HG03575 (cell line): ENCODE measurements at regions not wholly inside any gene's neighbourhood (a gene's known extent, or its start where the extent isn't known, plus 50 kb on each side); places are given as distances from the start of the nearest gene placed in this dataset.
"Not testable (repeated sequence)": the region's sequence is repeated elsewhere in the genome, so short reads cannot be mapped to it uniquely, and the experiment has no call there.

Experiments
- ATAC-seq: cut with Tn5 transposase; IDR thresholded peaks from one replicate; pipeline ENCODE4 v1.9.1; 2021; ENCODE audit not compliant: unreplicated experiment, insufficient number of reproducible peaks, low FRiP score; ENCODE audit errors: extremely low read depth

DNA sequence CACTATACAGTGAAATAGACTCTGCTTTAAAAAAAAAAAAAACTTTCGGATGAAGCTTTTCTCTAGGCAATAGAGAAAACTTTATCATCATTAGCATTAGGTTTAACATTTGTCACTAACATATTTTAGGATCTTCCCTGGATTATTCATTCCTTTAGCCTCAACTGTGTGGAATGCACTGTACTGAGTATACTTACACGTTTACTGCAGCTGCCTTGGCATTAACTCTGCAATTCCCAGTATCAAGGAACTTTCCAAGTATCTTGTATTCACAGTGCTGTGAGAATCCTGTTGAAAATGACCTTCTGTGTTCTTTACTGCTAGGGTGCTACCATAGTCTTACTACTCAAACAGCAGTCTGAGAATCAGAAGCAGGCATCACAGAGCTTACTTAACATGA, 328.2 kb upstream of the COL3A1 start:
- no peak for ATAC-seq

DNA sequence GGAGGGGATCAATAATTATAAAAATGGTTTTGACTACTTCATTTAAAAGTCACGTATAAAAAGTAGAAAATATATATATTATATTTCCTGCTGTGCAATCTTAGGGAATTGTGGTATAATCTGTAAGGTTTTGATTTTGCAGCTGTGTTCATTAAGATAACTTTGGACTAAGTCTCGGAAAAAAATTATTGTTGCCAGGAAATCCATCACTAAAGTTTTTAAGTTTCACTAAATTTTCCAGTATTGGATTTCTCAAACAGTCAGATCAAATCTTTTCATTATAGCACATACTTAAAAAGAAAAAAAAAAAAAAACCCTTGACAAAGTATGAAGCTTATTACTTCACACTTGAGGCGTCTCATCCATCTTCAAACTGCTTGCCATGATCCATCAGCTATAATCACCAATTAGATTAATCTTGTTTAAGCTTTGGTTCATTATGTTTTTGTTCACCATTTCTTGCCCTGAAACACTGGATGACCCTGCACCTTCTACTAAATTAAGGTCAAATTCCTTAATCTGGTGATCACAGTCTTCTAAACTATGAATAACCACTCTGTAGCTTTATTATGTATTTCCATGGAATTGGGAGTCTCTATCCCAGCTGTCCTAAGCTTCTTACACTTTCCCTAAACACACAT, 326.6 kb upstream of the COL3A1 start:
- ATAC-seq, result no peak

DNA sequence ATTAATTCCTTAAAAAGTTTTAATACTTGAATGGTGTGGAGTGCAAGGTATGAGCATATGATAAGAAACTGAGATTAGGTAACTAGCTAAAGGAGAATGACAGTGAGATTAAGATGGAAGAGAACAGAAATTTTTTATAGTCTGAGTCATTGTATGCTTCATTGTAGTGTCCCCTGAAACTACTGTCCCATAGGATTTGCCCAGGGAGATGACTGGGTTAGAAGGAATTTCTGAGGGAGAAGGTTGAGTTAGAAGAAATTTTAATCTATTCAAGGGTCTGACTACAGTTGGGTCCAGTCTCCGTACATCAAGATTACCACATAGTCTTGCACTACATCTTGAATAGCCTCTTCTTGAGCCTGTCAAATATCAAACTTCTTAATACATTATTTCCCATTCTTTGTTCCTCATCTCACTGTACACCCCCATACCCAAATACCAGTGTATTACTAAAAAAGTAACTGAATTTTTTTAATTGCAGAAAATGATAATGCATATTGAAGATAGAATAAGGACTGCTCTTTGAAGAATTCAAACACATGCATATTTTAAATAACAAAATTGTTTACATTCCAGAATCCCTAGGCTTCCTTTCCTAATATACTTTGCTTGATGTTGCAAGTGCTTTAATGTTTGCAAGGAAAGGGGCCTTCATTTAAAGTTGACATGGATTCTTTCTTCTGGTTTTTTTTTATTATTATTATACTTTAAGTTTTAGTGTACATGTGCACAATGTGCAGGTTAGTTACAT, 314.3 kb upstream of the COL3A1 start:
- ATAC-seq, result no peak

DNA sequence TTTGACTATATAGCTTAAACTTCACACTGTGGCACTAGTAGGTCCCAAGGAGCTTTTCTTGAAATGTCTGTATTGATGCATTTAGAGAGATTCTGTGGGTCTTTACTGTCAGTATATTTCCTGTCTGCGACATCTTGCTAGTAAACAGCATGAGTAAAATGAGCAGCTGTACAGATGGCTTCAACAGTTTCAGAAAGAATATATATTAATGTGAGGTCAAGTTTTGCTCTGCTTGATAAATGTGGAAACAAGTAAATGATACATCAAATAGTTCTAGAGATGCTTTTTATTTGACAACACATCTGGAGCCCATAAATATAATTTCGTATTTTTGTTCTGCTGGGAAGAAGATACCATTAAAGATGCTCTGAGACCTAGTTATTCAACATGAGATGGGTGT, 310.9 kb upstream of the COL3A1 start:
- ATAC-seq, result no peak

DNA sequence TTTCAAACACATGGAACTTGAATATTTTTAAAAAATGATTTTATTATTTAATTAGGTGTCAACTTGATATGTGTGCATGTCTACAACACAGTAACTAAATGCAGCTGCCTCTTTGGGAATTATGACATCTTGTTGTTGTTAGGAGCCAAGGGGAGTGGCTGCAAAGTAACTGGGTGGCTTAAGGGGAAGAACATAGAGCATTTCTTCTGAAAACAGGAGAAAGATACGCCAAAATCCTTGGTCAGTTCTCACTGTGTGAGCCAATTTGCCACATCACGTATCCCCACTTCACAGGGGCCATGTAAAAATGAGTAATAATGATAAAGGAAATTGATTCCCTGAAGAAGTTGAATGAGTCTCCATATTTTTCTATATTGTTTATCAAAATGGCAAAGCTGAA, 309.8 kb upstream of the COL3A1 start:
- no peak for ATAC-seq

DNA sequence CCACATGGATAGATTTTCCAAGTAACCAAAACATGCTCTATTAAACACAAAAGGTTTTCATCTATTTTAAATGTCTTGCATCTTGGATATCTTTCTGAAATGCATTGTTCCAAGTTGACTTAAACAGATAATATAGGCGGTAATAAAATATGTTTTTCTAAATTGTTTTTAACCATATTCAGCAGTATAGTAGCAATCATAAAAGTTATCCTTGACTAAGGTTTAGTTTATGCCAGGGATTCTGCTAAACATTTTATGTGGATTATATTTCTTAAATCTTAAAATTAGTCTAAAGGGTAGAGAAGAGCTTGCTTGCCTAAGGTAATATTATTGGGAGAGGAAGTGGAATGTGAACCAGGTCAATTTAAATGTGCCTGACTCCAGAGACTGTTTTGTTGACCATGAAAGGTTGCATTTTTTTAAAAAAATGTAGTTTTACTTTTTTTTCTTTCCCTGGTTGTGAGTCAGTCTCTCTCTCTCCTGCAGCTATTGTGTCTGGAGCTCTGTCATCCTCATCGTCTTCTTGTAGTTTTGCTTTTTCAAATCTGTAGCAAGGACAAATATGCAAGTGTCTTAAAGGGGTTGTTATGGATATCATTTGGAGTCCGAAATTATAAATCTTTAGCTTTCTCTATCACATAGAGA, 309.1 kb upstream of the COL3A1 start:
- ATAC-seq, result no peak

DNA sequence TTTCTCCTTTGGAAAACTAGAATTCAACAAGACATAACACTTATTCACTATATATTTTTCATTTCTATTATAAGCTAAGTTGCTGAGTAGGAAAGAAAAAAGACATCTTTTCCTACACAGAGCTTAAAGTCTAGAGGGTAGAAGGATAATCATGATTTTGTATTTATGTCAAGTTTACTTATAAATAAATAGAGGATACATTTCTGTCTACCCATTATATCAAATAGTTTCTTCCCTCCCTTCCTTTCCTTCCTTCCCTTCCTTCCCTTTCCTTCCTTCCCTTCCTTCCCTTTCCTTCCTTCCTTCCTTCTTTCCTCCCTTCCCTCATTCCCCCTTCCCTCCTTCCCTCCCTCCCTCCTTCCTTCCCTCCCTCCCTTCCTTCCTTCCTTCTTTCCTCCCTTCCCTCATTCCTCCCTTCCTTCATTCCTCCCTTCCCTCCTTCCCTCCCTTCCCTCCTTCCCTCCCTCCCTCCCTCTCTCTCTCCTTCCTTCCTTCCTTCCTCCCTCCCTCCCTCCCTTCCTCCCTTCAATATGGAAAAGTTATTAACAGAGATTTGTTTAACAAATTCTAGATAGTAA, 308.4 kb upstream of the COL3A1 start:
- ATAC-seq, result no peak

DNA sequence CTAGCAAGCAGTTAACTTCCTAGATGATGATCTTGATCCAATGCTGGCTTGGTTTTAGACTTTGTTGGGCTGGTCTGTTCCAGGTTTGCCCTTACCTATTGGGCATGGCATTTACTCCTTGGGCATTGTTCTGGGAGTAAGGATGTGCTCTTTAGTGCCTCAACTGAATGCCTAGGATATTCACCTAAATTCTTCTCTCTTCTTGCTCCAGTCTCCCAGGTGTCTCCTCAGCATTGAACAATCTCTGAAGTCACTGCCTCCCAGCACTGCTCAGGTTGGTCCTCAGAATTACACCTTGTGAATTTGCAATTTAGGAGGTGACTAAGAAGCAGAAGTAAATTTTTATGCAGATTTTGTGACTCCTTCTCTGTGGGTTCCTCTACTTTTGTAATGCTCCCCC, 307.7 kb upstream of the COL3A1 start:
- ATAC-seq, result no peak

DNA sequence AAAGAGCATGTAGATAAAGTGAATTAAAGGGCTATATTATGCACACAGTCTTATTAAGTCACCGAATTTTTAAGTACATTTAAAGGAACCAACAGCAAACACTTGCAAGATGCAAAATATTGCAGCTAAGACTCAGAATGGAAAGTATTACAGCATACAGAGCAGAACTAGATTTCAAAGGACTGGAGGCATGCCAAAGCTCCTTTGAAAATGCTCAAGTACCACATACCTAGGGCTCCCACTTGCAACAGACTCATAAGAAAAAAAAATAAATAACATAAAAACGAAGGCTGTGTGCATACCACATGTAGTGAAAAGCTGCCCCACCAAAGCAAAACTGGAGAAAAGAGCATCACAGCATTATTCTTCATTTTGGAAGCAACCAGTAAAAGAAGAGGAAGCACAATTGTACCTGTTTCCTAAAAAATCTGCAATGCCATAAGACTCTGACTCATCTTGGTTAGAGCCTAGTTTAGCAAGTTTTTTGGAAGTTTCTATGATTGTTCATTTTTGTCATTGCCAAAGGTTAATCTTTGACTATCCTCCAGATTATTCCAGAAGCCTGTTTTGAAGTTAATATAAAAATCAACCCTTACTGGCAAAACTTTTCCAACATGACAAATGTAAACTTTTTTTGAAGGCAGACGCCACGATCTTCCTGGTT, 306.0 kb upstream of the COL3A1 start:
- no peak for ATAC-seq

DNA sequence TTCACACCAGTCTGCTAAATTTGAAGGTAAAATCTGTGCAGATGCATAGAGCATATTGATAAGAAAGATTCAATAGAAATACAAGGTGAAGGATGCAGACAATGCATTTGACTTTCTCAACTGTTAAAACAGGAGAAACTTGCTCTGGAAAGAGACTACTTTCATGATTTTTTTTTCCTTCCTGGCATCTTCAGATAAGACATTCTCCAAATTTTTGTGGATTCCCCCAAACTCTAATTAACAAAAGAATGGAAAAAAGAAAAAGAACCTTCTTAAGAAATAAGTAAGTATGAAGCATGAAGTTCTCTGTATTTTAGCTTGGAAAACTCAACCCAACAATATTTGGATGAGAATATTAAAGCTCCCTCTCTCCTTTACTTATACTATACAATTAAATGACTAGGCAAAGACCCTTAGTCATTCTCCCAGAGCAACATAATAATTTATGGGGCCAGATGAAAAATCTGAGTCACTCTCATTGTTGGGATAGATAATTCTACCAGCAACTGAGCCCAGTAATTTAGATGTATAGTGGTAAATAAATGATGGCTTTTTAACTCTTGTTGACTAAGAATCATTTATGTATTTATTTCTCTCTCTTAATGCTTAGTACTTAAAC, 298.7 kb upstream of the COL3A1 start:
- ATAC-seq, result no peak

DNA sequence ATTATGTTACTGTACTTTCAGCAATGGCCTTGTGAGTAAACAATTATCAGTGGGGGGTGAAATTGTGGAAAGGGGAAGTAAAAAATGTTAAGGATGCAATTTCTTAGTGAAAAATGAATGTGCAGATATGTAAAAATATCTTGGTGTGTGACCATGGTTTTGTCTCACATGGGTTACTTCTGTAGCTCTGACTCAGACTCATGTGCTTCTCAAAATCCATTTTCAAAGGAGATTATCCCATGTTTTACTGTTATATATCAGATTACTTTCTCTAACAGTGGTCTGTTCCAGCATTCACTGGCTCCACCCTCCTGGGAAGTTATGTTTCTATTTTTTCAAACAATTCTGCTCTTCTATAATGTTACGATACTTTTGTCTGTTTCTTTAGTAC, 298.2 kb upstream of the COL3A1 start:
- ATAC-seq, result no peak

DNA sequence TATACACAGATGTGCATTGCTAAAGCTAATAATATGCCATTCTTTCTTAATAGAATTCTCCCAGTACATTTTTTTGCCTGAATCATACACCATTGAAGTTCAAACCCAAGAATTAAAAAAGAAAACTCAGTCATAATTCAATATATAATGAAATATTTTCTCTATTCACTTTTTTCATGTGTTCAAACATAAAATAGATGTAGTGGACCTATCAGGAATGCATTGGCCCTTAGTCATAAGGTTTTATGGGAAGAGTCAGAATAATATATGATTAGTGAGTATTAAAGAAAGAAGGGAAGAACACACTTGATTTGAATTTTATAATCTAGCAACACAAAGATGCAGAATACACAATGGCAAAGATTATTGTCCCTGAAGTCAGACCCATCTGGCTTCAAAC, 297.0 kb upstream of the COL3A1 start:
- no peak for ATAC-seq

DNA sequence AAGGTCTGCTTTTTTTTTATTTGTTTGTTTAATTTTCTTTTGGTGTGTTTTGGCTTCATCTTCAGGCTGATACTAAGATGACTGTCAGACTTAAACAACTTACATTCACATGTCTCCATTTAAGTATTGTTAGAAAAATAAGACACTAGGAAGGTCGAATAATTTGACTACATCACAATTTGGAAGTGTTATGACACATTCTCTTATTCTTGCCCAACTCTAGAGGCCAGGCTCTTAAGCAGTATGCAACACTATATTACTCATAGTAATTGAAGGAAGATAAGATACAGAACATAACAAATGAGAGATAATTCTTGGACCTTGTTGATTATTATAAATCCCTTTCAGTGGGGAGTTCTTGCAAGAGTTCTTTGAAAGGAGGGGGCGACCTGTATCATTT, 295.3 kb upstream of the COL3A1 start:
- no peak for ATAC-seq

DNA sequence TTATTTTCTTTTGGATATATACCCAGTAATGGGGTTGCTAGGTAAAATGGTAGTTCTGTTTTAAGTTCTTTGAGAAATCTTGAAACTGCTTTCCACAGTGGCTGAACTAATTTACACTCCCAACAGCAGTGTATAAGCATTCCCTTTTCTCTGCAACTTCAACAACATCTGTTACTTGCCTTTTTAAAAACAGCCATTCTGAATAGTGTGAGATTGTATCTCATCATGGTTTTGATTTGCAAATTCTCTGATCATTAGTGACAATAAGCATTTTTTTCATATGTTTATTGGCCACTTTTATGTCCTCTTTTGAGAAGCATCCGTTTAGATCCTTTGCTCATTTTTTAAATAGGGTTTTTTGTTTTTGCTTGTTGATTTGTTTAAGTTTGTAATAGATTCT, 291.3 kb upstream of the COL3A1 start:
- no peak for ATAC-seq

DNA sequence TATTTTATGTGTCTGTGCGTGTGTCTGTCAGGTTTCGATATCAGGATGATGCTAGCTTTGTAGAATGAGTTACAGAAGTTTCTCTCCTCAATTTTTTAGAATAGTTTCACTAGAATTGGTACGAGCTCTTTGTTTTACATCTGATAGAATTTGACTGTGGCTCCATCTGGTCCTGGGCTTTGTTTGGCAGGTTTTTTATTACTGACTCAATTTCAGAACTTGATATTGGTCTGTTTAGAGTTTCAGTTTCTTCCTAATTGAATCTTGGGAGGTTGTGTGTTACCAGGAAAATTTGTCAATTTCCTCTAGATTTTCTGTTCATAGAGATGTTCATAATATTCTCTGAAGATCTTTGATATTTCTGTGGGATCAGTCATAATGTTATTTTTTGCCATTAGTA, 289.4 kb upstream of the COL3A1 start:
- ATAC-seq, result no peak

DNA sequence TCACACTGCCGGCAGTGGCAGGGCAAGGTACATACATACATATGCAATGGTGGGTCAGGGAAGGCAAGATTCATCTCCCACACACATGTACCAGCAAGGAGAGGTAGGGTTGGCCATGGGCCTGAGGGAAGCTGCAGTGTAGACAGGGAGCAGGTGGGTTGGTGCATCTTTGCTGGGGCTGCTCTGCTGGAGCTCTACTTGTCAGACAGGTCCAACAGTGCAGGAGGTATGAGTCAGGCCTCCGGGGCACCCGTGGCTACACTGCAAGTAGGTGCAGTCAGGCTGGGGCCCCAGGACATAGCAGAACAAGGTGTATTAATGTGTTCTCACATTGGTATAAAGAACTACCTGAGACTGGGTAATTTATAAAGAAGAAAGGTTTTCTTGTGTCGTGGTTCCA, 281.1 kb upstream of the COL3A1 start:
- no peak for ATAC-seq

DNA sequence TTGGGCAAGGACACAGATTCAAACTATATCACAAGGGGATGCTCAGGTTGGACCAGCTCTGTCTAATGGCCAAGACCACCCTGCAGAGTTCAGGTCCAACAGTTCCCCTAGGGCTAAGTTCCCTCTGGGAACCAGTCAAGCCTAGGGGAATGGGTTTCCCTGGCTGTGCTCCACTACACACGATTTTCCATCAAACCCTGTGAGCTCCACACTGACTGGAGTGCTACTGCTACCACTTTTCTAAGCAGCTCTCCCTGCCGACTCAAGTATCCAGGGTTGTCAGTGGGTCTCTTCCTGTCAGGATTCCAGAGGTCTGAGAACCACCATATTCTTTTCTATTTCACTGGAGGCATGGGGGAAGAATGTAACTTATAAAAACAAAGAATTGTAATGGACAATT, 280.4 kb upstream of the COL3A1 start:
- ATAC-seq, result no peak

DNA sequence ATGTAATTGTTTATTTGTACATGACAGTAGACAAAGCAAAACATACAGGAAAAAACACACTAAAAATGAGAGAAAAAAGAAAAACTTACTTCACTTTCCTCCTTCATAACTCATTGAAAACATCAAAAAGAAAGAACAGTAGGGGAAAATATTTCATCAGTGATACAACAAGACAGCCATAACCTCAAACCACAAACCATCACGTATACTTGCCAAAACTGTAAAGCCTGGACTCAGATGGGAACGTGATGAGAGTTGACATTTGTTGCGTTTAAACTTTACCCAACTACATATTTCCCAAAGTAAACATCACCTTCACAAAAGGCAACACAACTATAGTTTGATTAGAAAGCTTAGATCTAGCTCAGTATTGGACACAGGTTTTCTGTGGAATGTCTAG, 278.2 kb upstream of the COL3A1 start:
- no peak for ATAC-seq

DNA sequence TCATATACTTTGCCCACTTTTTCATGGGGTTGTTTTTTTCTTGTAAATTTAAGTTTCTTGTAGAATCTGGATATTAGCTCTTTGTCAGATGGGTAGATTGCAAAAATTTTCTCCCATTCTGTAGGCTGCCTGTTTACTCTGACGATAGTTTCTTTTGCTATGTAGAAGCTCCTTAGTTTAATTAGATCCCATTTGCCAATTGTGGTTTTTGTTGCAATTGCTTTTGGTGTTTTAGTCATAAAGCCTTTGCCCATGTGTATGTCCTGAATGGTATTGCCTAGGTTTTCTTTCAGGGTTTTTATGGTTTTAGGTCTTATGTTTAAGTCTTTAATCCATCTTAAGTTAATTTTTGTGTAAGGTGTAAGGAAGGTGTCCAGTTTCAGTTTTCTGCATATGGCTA, 276.0 kb upstream of the COL3A1 start:
- ATAC-seq, result not testable (repeated sequence)
